H9 (cell line): ENCODE measurements at regions not wholly inside any gene's neighbourhood (a gene's known extent, or its start where the extent isn't known, plus 50 kb on each side); places are given as distances from the start of the nearest gene placed in this dataset.
A peak's percentile ranks its signal among the peaks of the same experiment; 100 is the strongest.

Source experiments
- DNase-seq: peaks from one replicate; pipeline ENCODE4 v3.0.0-alpha.2; 2017
- H2AFZ ChIP-seq: one replicate; pipeline ENCODE4 v1.6.1; 2013; ENCODE audit warnings: mild to moderate bottlenecking, low read length, control low read depth, moderate library complexity
- H2AK5ac ChIP-seq: 2 replicates; pipeline ENCODE4 v1.6.1; 2013; ENCODE audit warnings: low read length, control low read depth, mixed read lengths; ENCODE audit not compliant: insufficient read length
- H2BK120ac ChIP-seq: one replicate; pipeline ENCODE4 v1.6.1; 2013; ENCODE audit warnings: low read depth, mild to moderate bottlenecking, low read length, control low read depth, inconsistent platforms; ENCODE audit not compliant: poor library complexity, severe bottlenecking
- H2BK12ac ChIP-seq: 2 replicates; pipeline ENCODE4 v1.6.1; 2013; ENCODE audit warnings: low read length, control low read depth, mixed read lengths, low read depth; ENCODE audit not compliant: insufficient read length
- H2BK15ac ChIP-seq: 2 replicates; pipeline ENCODE4 v1.6.1; 2013; ENCODE audit warnings: low read depth, low read length, control low read depth
- H2BK20ac ChIP-seq: one replicate; pipeline ENCODE4 v1.6.1; 2013; ENCODE audit warnings: low read depth, mild to moderate bottlenecking, low read length, control low read depth, inconsistent platforms; ENCODE audit not compliant: poor library complexity, severe bottlenecking
- H2BK5ac ChIP-seq: 2 replicates; pipeline ENCODE4 v1.6.1; 2013; ENCODE audit warnings: low read length, control low read depth, mixed read lengths; ENCODE audit not compliant: insufficient read length
- H3K14ac ChIP-seq: 2 replicates; pipeline ENCODE4 v1.6.1; 2013; ENCODE audit warnings: low read length, control low read depth; ENCODE audit not compliant: insufficient read depth
- H3K18ac ChIP-seq: 2 replicates; pipeline ENCODE4 v1.6.1; 2013; ENCODE audit warnings: low read depth, mild to moderate bottlenecking, mixed read lengths, low read length, control low read depth; ENCODE audit not compliant: insufficient read length
- H3K23ac ChIP-seq: 2 replicates; pipeline ENCODE4 v1.6.1; 2013; ENCODE audit warnings: low read length, control low read depth, mixed read lengths, low read depth; ENCODE audit not compliant: insufficient read length
- H3K23me2 ChIP-seq: 2 replicates; pipeline ENCODE4 v1.6.1; 2013; ENCODE audit warnings: low read depth, mild to moderate bottlenecking, mixed read lengths, low read length, control low read depth; ENCODE audit not compliant: insufficient read length, poor library complexity, severe bottlenecking
- H3K27ac ChIP-seq: 2 replicates; pipeline ENCODE4 v1.5.1; 2013; ENCODE audit warnings: low read length, control low read depth, mixed read lengths, low read depth; ENCODE audit not compliant: insufficient read length
- H3K27me3 ChIP-seq: 2 replicates; pipeline ENCODE4 v1.6.1; 2013; ENCODE audit warnings: low read length, control low read depth, inconsistent platforms; ENCODE audit not compliant: insufficient read depth
- H3K4ac ChIP-seq: 2 replicates; pipeline ENCODE4 v1.6.1; 2013; ENCODE audit warnings: low read depth, mild to moderate bottlenecking, control low read depth, inconsistent platforms, low read length, moderate library complexity
- H3K4me1 ChIP-seq: 2 replicates; pipeline ENCODE4 v1.6.1; 2013; ENCODE audit warnings: low read length, control low read depth, inconsistent platforms; ENCODE audit not compliant: insufficient read depth
- H3K4me2 ChIP-seq: 2 replicates; pipeline ENCODE4 v1.6.1; 2013; ENCODE audit warnings: low read length, control low read depth, mixed read lengths; ENCODE audit not compliant: insufficient read length, insufficient read depth
- H3K56ac ChIP-seq: 2 replicates; pipeline ENCODE4 v1.6.1; 2013; ENCODE audit warnings: low read depth, mild to moderate bottlenecking, mixed read lengths, low read length, control low read depth; ENCODE audit not compliant: insufficient read length
- H3K79me1 ChIP-seq: 2 replicates; pipeline ENCODE4 v1.6.1; 2013; ENCODE audit warnings: low read depth, mild to moderate bottlenecking, moderate library complexity, low read length, control low read depth, inconsistent platforms; ENCODE audit not compliant: insufficient read depth, poor library complexity, severe bottlenecking
- H3K79me2 ChIP-seq: 2 replicates; pipeline ENCODE4 v1.6.1; 2013; ENCODE audit warnings: low read length, control low read depth, inconsistent platforms; ENCODE audit not compliant: insufficient read depth
- H3K9ac ChIP-seq: 2 replicates; pipeline ENCODE4 v1.6.1; 2013; ENCODE audit warnings: low read length, control low read depth, mixed read lengths; ENCODE audit not compliant: insufficient read length; ENCODE audit errors: extremely low read depth
- H3K9me3 ChIP-seq: one replicate; pipeline ENCODE4 v1.6.1; 2013; ENCODE audit warnings: low read depth, low read length, inconsistent platforms; ENCODE audit not compliant: control insufficient read depth
- H3T11ph ChIP-seq: one replicate; pipeline ENCODE4 v1.6.1; 2013; ENCODE audit warnings: mild to moderate bottlenecking, low read length, control low read depth, inconsistent platforms
- H4K20me1 ChIP-seq: one replicate; pipeline ENCODE4 v1.6.1; 2013; ENCODE audit not compliant: control insufficient read depth, insufficient read length, insufficient read depth
- H4K5ac ChIP-seq: 2 replicates; pipeline ENCODE4 v1.6.1; 2013; ENCODE audit warnings: low read depth, mild to moderate bottlenecking, mixed read lengths, low read length, control low read depth; ENCODE audit not compliant: insufficient read length
- H4K8ac ChIP-seq: replicated peaks from 2 replicates; pipeline ENCODE4 v1.6.1; 2013; ENCODE audit warnings: low read length, control low read depth, mixed read lengths, low read depth; ENCODE audit not compliant: insufficient read length
- H4K91ac ChIP-seq: 2 replicates; pipeline ENCODE4 v1.6.1; 2013; ENCODE audit warnings: low read depth, mild to moderate bottlenecking, moderate library complexity, mixed read lengths, low read length, control low read depth; ENCODE audit not compliant: insufficient read length
- H3K27ac Mint-ChIP-seq, 3 experiments: 2 replicates in 2 of 3; 3 replicates in 1 of 3; pipeline ENCODE4 v1.8.0; 2020 to 2021; ENCODE audit warnings: mixed read lengths in 3 of 3, mild to moderate bottlenecking in 1 of 3, moderate library complexity in 1 of 3
- H3K27me3 Mint-ChIP-seq: 2 replicates; pipeline ENCODE4 v1.8.0; 2021; ENCODE audit warnings: low read depth, mild to moderate bottlenecking, moderate library complexity, mixed read lengths
- H3K36me3 Mint-ChIP-seq, 3 experiments: 2 replicates in 2 of 3; 3 replicates in 1 of 3; pipeline ENCODE4 v1.8.0; 2020 to 2021; ENCODE audit warnings: low read depth in 3 of 3, mixed read lengths in 3 of 3; ENCODE audit not compliant: insufficient read depth in 1 of 3
- H3K4me1 Mint-ChIP-seq, 2 experiments: 2 replicates each; pipeline ENCODE4 v1.8.0; 2020; ENCODE audit warnings: mixed read lengths in 2 of 2
- H3K4me3 Mint-ChIP-seq, 2 experiments: 2 replicates in 1 of 2; 3 replicates in 1 of 2; pipeline ENCODE4 v1.8.0; 2020 to 2021; ENCODE audit warnings: mild to moderate bottlenecking in 2 of 2, mixed read lengths in 2 of 2, moderate library complexity in 1 of 2
- H3K9me3 Mint-ChIP-seq, 2 experiments: 2 replicates in 1 of 2; 3 replicates in 1 of 2; pipeline ENCODE4 v1.8.0; 2020; ENCODE audit warnings: mild to moderate bottlenecking in 2 of 2, mixed read lengths in 2 of 2, moderate library complexity in 1 of 2
- CTCF ChIP-seq: fragments of 200-600 bp; sonication (generic); conservative IDR thresholded peaks from 3 replicates; pipeline ENCODE4 v1.8.0; 2021; ENCODE audit warnings: antibody characterized with exemption, mild to moderate bottlenecking
- WGBS: extraction: QIAGEN DNeasy Blood & Tissue Kit; methylation state at CpG from one replicate; pipeline ENCODE4 v1.1.7; 2013; ENCODE audit warnings: missing lambda C conversion rate, low lambda C conversion rate, mixed read lengths; ENCODE audit not compliant: insufficient read length; ENCODE audit errors: extremely low coverage; 5-methylcytosine and 5-hydroxymethylcytosine counted together

GRCh38 chr7:152521420-152522337 is 85.9 kb upstream of the KMT2C start:
- no CpG with 5 or more reads among the region's 11 CpGs for WGBS
- no peak overlapping the region for H3K9ac ChIP-seq

More at GRCh38 chr7:152521420-152522337, 85.9 kb upstream of the KMT2C start:
- H3K9me3 ChIP-seq, result peaks cover 7% of the 10 kb centered on the region
- H3K27ac ChIP-seq, result no peak overlapping the region
- no peak overlapping the region for H2AK5ac ChIP-seq
- H3K18ac ChIP-seq, result no peak overlapping the region
- no peaks in the 10 kb centered on the region for H3K23me2 ChIP-seq
- no peak overlapping the region for H2BK15ac ChIP-seq
- Mint-ChIP-seq H3K27me3 (no peaks in the 10 kb centered on the region; the same call in 1 of the 2 replicates), H3K4me3 (no peak overlapping the region; a peak in 1 of 5 replicates), H3K27ac (peak overlapping the region in 1 of 3 experiments; percentile 85; a peak in 2 of 7 replicates), H3K36me3 (peaks cover 2 to 8% (median 6%) of the 10 kb centered on the region in 3 experiments; a peak in 6 of 7 replicates), H3K4me1 (peaks cover 18 to 23% of the 10 kb centered on the region in 2 experiments), H3K9me3 (peaks cover 13 to 14% of the 10 kb centered on the region in 2 experiments)
- H4K5ac ChIP-seq, result no peak overlapping the region
- no peak for TF ChIP-seq CTCF
- H2BK20ac ChIP-seq, result no peak overlapping the region
- no peak overlapping the region for H2BK120ac ChIP-seq
- H2BK12ac ChIP-seq, result no peak overlapping the region
- no peak overlapping the region for H2BK5ac ChIP-seq
- DNase-seq, result no peak
- no peak overlapping the region for H3T11ph ChIP-seq
- no peaks in the 10 kb centered on the region; the same call in 1 of the 2 replicates for H3K4me1 ChIP-seq
- H3K14ac ChIP-seq, result no peak overlapping the region
- no peak overlapping the region for H4K91ac ChIP-seq
- no peak overlapping the region for H2AFZ ChIP-seq
- no peaks in the 10 kb centered on the region for H4K20me1 ChIP-seq
- no peak overlapping the region for H4K8ac ChIP-seq
- no peak overlapping the region for H3K23ac ChIP-seq
- H3K79me2 ChIP-seq, result no peaks in the 10 kb centered on the region
- no peak overlapping the region for H3K4me2 ChIP-seq
- no peak overlapping the region for H3K4ac ChIP-seq
- H3K56ac ChIP-seq, result no peak overlapping the region
- no peaks in the 10 kb centered on the region for H3K79me1 ChIP-seq
- no peaks in the 10 kb centered on the region for H3K27me3 ChIP-seq
